ENCODE measurements at regions not wholly inside any gene's neighbourhood (a gene's known extent, or its start where the extent isn't known, plus 50 kb on each side); places are given as distances from the start of the nearest gene placed in this dataset.

DNA sequence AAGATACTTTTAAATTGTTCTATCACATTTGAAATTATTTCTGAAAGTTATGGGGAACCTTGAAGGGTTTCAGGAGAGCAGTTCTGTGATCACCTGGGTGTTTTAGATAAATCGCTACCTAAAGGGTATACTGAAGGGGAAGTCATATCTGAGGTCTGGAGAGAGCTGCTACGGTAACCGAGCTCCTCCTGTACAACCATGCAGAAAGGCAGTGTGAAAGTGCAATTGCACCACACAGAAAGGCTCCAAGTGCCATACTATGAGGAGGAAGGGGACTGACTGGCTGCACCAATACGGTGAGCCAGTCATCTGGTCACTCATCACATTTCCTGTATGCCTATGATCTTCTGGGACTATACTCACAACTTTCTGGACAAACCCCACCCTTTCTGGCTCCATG lies 241.4 kb upstream of the SLC24A2 start:
- TF ChIP-seq, protein P1, sequence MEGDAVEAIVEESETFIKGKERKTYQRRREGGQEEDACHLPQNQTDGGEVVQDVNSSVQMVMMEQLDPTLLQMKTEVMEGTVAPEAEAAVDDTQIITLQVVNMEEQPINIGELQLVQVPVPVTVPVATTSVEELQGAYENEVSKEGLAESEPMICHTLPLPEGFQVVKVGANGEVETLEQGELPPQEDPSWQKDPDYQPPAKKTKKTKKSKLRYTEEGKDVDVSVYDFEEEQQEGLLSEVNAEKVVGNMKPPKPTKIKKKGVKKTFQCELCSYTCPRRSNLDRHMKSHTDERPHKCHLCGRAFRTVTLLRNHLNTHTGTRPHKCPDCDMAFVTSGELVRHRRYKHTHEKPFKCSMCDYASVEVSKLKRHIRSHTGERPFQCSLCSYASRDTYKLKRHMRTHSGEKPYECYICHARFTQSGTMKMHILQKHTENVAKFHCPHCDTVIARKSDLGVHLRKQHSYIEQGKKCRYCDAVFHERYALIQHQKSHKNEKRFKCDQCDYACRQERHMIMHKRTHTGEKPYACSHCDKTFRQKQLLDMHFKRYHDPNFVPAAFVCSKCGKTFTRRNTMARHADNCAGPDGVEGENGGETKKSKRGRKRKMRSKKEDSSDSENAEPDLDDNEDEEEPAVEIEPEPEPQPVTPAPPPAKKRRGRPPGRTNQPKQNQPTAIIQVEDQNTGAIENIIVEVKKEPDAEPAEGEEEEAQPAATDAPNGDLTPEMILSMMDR (conservative IDR thresholded peaks at IDR 0.05): no peak
- TF ChIP-seq ZFX (IDR thresholded peaks at IDR 0.05): no peak
- no peak overlapping the region for H3K27ac ChIP-seq

GRCh38 chr9:20028849-20029231 lies 240.0 kb upstream of the SLC24A2 start:
- H3K27ac ChIP-seq: no peak overlapping the region
- TF ChIP-seq, protein P1 (conservative IDR thresholded peaks at IDR 0.05): no peak
- TF ChIP-seq ZFX (IDR thresholded peaks at IDR 0.05): no peak

GRCh38 chr9:20028192-20028848 lies 239.5 kb upstream of the SLC24A2 start:
- TF ChIP-seq ZFX (IDR thresholded peaks at IDR 0.05): no peak
- TF ChIP-seq, protein P1 (conservative IDR thresholded peaks at IDR 0.05): no peak
- H3K27ac ChIP-seq: no peak overlapping the region

- H3K27ac ChIP-seq: no peak overlapping the region
- TF ChIP-seq ZFX (IDR thresholded peaks at IDR 0.05): no peak
- TF ChIP-seq, protein P1 (conservative IDR thresholded peaks at IDR 0.05): no peak
Observed at GRCh38 chr9:20023961-20024571, 235.2 kb upstream of the SLC24A2 start.

GRCh38 chr9:20023210-20023905 lies 234.5 kb upstream of the SLC24A2 start:
- no peak overlapping the region for H3K27ac ChIP-seq
- TF ChIP-seq, protein P1 (conservative IDR thresholded peaks at IDR 0.05): no peak
- TF ChIP-seq ZFX (IDR thresholded peaks at IDR 0.05): no peak

DNA sequence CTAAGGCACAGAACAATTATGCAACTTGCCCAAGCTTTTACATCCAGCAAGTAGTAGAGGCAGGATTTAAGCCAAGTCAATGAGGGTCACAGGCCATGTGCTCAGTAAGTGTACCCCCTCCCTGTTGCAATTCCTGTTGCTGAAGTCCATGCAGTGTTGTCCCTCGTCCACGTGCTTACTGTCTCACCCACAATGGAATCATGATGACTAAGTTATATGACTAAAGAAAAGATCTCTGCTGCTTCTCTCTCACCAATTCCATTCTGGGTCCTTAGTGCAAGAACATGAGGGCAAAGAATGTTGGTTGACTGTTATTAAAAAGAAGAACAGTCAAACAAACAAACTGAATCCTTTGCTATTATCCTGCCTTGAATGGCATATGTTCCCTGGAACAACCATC lies 233.6 kb upstream of the SLC24A2 start:
- H3K27ac ChIP-seq: no peak overlapping the region
- TF ChIP-seq, protein P1 (conservative IDR thresholded peaks at IDR 0.05): no peak
- TF ChIP-seq ZFX (IDR thresholded peaks at IDR 0.05): no peak

GRCh38 chr9:20016611-20017010 lies 227.8 kb upstream of the SLC24A2 start:
- TF ChIP-seq, protein P1 (conservative IDR thresholded peaks at IDR 0.05): no peak
- TF ChIP-seq ZFX (IDR thresholded peaks at IDR 0.05): no peak
- no peak overlapping the region for H3K27ac ChIP-seq

All from C4-2B (cell line).